ENCODE measurements at regions not wholly inside any gene's neighbourhood (a gene's known extent, or its start where the extent isn't known, plus 50 kb on each side); places are given as distances from the start of the nearest gene placed in this dataset.

GRCh38 chr3:75886971-75887526 lies 101.7 kb upstream of the ZNF717 start:
- no peaks in the 10 kb centered on the region for H3K4me1 Mint-ChIP-seq
- Histone ChIP-seq H3K4me2 (replicated peaks; ENCODE audit: low read depth, low read length, poor library complexity, severe bottlenecking) (no peak overlapping the region), H3K4me1 (ENCODE audit: control insufficient read depth in 2 of 2, insufficient read depth in 2 of 2, low read length in 2 of 2) (no peaks in the 10 kb centered on the region), H3K36me3 (replicated peaks in 1 of 2; ENCODE audit: control extremely low read depth in 1 of 2, control insufficient read depth in 1 of 2, extremely low read depth in 1 of 2, insufficient read depth in 2 of 2, low read length in 1 of 2) (no peaks in the 10 kb centered on the region), H3K9me3 (ENCODE audit: control extremely low read depth in 1 of 3, control insufficient read depth in 2 of 3, insufficient read depth in 1 of 3, low read length in 2 of 3) (peaks cover 0 to 3% (median 1%) of the 10 kb centered on the region in 3 donors), H3K9ac (ENCODE audit: low read length) (no peak overlapping the region), H2AFZ (ENCODE audit: insufficient read depth, low read depth, low read length, poor library complexity, severe bottlenecking) (no peak overlapping the region), H3K27me3 (replicated peaks in 1 of 4; ENCODE audit: control extremely low read depth in 1 of 4, control insufficient read depth in 3 of 4, insufficient read depth in 4 of 4, low read length in 3 of 4) (no peaks in the 10 kb centered on the region), H4K20me1 (ENCODE audit: control insufficient read depth, insufficient read depth, low read length, poor library complexity, severe bottlenecking) (no peaks in the 10 kb centered on the region), H3K27ac (ENCODE audit: low read length in 2 of 2) (no peak overlapping the region), H3K79me2 (ENCODE audit: control insufficient read depth, insufficient read depth, low read length) (no peaks in the 10 kb centered on the region), H3K4me3 (ENCODE audit: control extremely low read depth in 1 of 5, extremely low read depth in 1 of 5, insufficient read depth in 1 of 5, low read depth in 2 of 5, low read length in 4 of 5) (no peak overlapping the region)
- no peak overlapping the region for H3K27ac Mint-ChIP-seq
- H3K9me3 Mint-ChIP-seq (ENCODE audit: insufficient read depth): no peaks in the 10 kb centered on the region
- intact Hi-C loops (cut with micrococcal nuclease): no loop called here
- ATAC-seq (ENCODE audit: low read depth) (no peak), DNase-seq (no peak)
- no peaks in the 10 kb centered on the region for H3K27me3 Mint-ChIP-seq
- TF ChIP-seq CTCF (IDR thresholded peaks at IDR 0.05) (no peak), EZH2 (IDR thresholded peaks at IDR 0.05; ENCODE audit: borderline replicate concordance, insufficient read depth, low read depth, low read length, poor library complexity, severe bottlenecking) (no peak)
- WGBS (ENCODE audit: insufficient coverage): no CpG with 5 or more reads among the region's 2 CpGs
- ChIA-PET POLR2A (no interaction called here), CTCF (no interaction called here)
- no peak overlapping the region for H3K4me3 Mint-ChIP-seq

GRCh38 chr3:75894234-75894633 lies 108.9 kb upstream of the ZNF717 start:
- TF ChIP-seq CTCF (IDR thresholded peaks at IDR 0.05) (no peak), EZH2 (IDR thresholded peaks at IDR 0.05; ENCODE audit: borderline replicate concordance, insufficient read depth, low read depth, low read length, poor library complexity, severe bottlenecking) (no peak)
- H3K36me3 ChIP-seq (replicated peaks in 1 of 2; ENCODE audit: control extremely low read depth in 1 of 2, control insufficient read depth in 1 of 2, extremely low read depth in 1 of 2, insufficient read depth in 2 of 2, low read length in 1 of 2): no peaks in the 10 kb centered on the region
- intact Hi-C loops (cut with micrococcal nuclease): no loop called here
- no peaks in the 10 kb centered on the region for H3K27me3 Mint-ChIP-seq
- ATAC-seq (ENCODE audit: low read depth) (no peak), DNase-seq (no peak)
- H2AFZ ChIP-seq (ENCODE audit: insufficient read depth, low read depth, low read length, poor library complexity, severe bottlenecking): no peak overlapping the region
- no peaks in the 10 kb centered on the region for H3K4me1 Mint-ChIP-seq
- no peaks in the 10 kb centered on the region for H4K20me1 ChIP-seq (ENCODE audit: control insufficient read depth, insufficient read depth, low read length, poor library complexity, severe bottlenecking)
- POLR2A ChIA-PET: no interaction called here
- no peak overlapping the region for H3K4me3 Mint-ChIP-seq
- no peak overlapping the region for H3K27ac Mint-ChIP-seq
- no peak overlapping the region for H3K27ac ChIP-seq (ENCODE audit: low read length in 2 of 2)
- H3K79me2 ChIP-seq (ENCODE audit: control insufficient read depth, insufficient read depth, low read length): no peaks in the 10 kb centered on the region
- H3K9me3 ChIP-seq (ENCODE audit: control extremely low read depth in 1 of 3, control insufficient read depth in 2 of 3, insufficient read depth in 1 of 3, low read length in 2 of 3): no peaks in the 10 kb centered on the region
- H3K4me2 ChIP-seq (replicated peaks; ENCODE audit: low read depth, low read length, poor library complexity, severe bottlenecking): no peak overlapping the region
- no peaks in the 10 kb centered on the region for H3K27me3 ChIP-seq (replicated peaks in 1 of 4; ENCODE audit: control extremely low read depth in 1 of 4, control insufficient read depth in 3 of 4, insufficient read depth in 4 of 4, low read length in 3 of 4)
- no peak overlapping the region for H3K4me3 ChIP-seq (ENCODE audit: control extremely low read depth in 1 of 5, extremely low read depth in 1 of 5, insufficient read depth in 1 of 5, low read depth in 2 of 5, low read length in 4 of 5)
- no peaks in the 10 kb centered on the region for H3K4me1 ChIP-seq (ENCODE audit: control insufficient read depth in 2 of 2, insufficient read depth in 2 of 2, low read length in 2 of 2)
- H3K9ac ChIP-seq (ENCODE audit: low read length): no peak overlapping the region
- peaks cover 2% of the 10 kb centered on the region for H3K9me3 Mint-ChIP-seq (ENCODE audit: insufficient read depth)
- CTCF ChIA-PET: no interaction called here
- WGBS (ENCODE audit: insufficient coverage): no CpG with 5 or more reads among the region's 1 CpG
